OCI-LY7 (cell line): ENCODE measurements at regions not wholly inside any gene's neighbourhood (a gene's known extent, or its start where the extent isn't known, plus 50 kb on each side); places are given as distances from the start of the nearest gene placed in this dataset.

ENCODE experiments used
- BruUV-seq: library from RNA; stranded (reverse); fragments of 400-500 nt; replicated peaks from 2 replicates; lab custom pipeline; 2021; lab: Mats Ljungman, UMichigan
- CTCF ChIA-PET: fragments of 300-600 bp; sonication (Branson Sonifier 250); formaldehyde crosslinking; loops from one replicate; lab custom pipeline; 2022; ENCODE audit warnings: antibody characterized with exemption; ENCODE audit not compliant: unreplicated experiment; lab: Charles Lee
- POLR2A ChIA-PET: fragments of 300-600 bp; sonication (Branson Sonifier 250); formaldehyde crosslinking; loops from one replicate; lab custom pipeline; 2022; ENCODE audit warnings: antibody characterized with exemption; lab: Charles Lee
- DNase-seq: peaks from one replicate; pipeline ENCODE4 v3.0.0-alpha.2; 2015; ENCODE audit warnings: low spot score
- H2AFZ ChIP-seq: fragments of 200-600 bp; sonication (generic), shearing (Covaris generic); 2 replicates; pipeline ENCODE4 v1.6.1; 2014; ENCODE audit warnings: mild to moderate bottlenecking, antibody characterized with exemption, low read length, moderate library complexity
- H3K27ac ChIP-seq: fragments of 200-600 bp; sonication (generic); 2 replicates; pipeline ENCODE4 v1.5.1; 2014; ENCODE audit warnings: mixed run types, low read depth, mild to moderate bottlenecking, moderate library complexity, low read length, inconsistent platforms; ENCODE audit not compliant: poor library complexity, severe bottlenecking
- H3K36me3 ChIP-seq: fragments of 200-600 bp; sonication (generic); 2 replicates; pipeline ENCODE4 v1.6.1; 2014; ENCODE audit warnings: mild to moderate bottlenecking, antibody characterized with exemption, low read length, moderate library complexity, mixed read lengths; ENCODE audit not compliant: insufficient read depth
- H3K4me1 ChIP-seq: fragments of 200-600 bp; sonication (generic); 2 replicates; pipeline ENCODE4 v1.5.1; 2014; ENCODE audit warnings: mild to moderate bottlenecking, low read length; ENCODE audit not compliant: insufficient read depth, poor library complexity, severe bottlenecking
- H3K4me2 ChIP-seq: fragments of 200-600 bp; sonication (generic); 2 replicates; pipeline ENCODE4 v1.6.1; 2014; ENCODE audit warnings: mild to moderate bottlenecking, low read length
- H3K4me3 ChIP-seq: fragments of 200-600 bp; sonication (generic); 2 replicates; pipeline ENCODE4 v1.5.1; 2014; ENCODE audit warnings: mild to moderate bottlenecking, low read depth, low read length; ENCODE audit not compliant: poor library complexity, severe bottlenecking
- H3K79me2 ChIP-seq: fragments of 200-600 bp; sonication (generic); 2 replicates; pipeline ENCODE4 v1.6.1; 2016; ENCODE audit warnings: low read depth, mild to moderate bottlenecking, low read length, moderate library complexity, mixed read lengths; ENCODE audit not compliant: insufficient read depth
- H3K9me2 ChIP-seq: fragments of 200-600 bp; sonication (generic); 2 replicates; pipeline ENCODE4 v1.6.1; 2016; ENCODE audit warnings: mild to moderate bottlenecking, low read length, mixed read lengths; ENCODE audit not compliant: insufficient read depth
- H3K9me3 ChIP-seq: fragments of 200-600 bp; sonication (generic); 2 replicates; pipeline ENCODE4 v1.6.1; 2014; ENCODE audit warnings: mild to moderate bottlenecking, mixed run types, low read length, mixed read lengths
- H4K20me1 ChIP-seq: fragments of 200-600 bp; sonication (generic); 2 replicates; pipeline ENCODE4 v1.6.1; 2014; ENCODE audit warnings: mild to moderate bottlenecking, antibody characterized with exemption, low read length, moderate library complexity, mixed read lengths; ENCODE audit not compliant: insufficient read depth
- CTCF ChIP-seq: fragments of 200-600 bp; sonication (generic); conservative IDR thresholded peaks from 2 replicates; pipeline ENCODE4 v1.5.1; 2014; ENCODE audit warnings: mild to moderate bottlenecking, antibody characterized with exemption, low read length, moderate library complexity, mixed read lengths
- EZH2phosphoT487 ChIP-seq: fragments of 200-600 bp; sonication (generic); IDR thresholded peaks from 2 replicates; pipeline ENCODE4 v1.6.1; 2018; ENCODE audit warnings: low read depth, borderline replicate concordance, mild to moderate bottlenecking, mixed run types, antibody characterized with exemption, low read length, moderate library complexity, mixed read lengths
- intact Hi-C: fragments of 100-400 bp; cut with micrococcal nuclease; formaldehyde crosslinking; loops from one replicate; pipeline ENCODE4 v1.10.0; 2022; ENCODE audit not compliant: unreplicated experiment

DNA sequence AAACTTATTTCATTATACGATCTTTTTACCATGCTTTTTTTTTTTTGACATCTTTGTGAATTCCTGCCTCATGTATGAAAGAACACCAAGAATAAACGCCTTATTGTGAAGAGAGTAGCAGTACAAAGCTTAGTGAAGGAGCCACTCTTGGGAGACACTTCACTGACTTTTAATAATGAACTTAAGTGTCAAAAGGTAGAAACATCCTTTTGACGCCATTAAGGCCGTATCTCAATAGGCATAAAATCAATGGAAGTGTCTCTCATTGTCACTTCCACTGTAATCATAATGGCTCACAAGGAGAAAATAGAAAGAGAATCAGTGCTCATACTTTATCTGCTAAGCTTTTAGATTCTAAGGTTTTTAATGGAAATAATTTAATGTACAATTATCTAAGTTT lies 657.8 kb downstream of the DIPK2A start:
- POLR2A ChIA-PET, result interaction anchor here (0.7 to 1.8 kb wide), 3 partner anchors 8 to 36 kb away, joined by 3 to 6 read pairs (median 5); no protein-coding TSS in a partner anchor
- H2AFZ ChIP-seq, result no peak overlapping the region
- H3K27ac ChIP-seq, result no peak overlapping the region
- no peak overlapping the region for H3K4me3 ChIP-seq
- BruUV-seq, result no TSS peak
- TF ChIP-seq EZH2phosphoT487 (no peak), CTCF (no peak)
- intact Hi-C loops, result no loop called here
- no peaks in the 10 kb centered on the region for H3K4me1 ChIP-seq
- H3K36me3 ChIP-seq, result no peaks in the 10 kb centered on the region
- no peak overlapping the region for H3K4me2 ChIP-seq
- H4K20me1 ChIP-seq, result no peaks in the 10 kb centered on the region
- H3K9me3 ChIP-seq, result no peaks in the 10 kb centered on the region
- CTCF ChIA-PET, result no interaction called here
- no peaks in the 10 kb centered on the region for H3K9me2 ChIP-seq
- no peak for DNase-seq
- no peaks in the 10 kb centered on the region for H3K79me2 ChIP-seq

DNA sequence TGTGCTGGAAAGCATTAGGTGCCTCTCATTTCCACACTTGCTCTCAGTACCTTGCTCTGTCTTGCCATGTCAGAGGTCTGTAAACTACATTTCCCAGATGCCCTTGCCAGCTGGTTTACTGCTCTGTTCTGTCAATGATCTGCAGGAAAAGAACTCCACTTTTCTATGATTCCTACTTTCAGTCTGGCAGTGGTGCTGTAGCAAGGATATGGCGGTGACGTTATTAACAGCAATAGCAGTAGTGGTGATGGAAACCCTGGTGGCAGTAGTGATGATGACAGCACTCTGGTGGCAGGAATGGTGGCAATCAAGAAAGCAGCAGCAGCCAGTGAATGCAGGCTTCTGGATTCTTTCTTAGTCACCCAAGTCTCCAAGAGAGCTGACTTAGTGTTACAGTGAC lies 665.2 kb downstream of the DIPK2A start:
- H3K9me3 ChIP-seq, result no peaks in the 10 kb centered on the region
- BruUV-seq, result no TSS peak
- H4K20me1 ChIP-seq, result no peaks in the 10 kb centered on the region
- no peak overlapping the region for H3K4me2 ChIP-seq
- no peak overlapping the region for H2AFZ ChIP-seq
- no peaks in the 10 kb centered on the region for H3K79me2 ChIP-seq
- intact Hi-C loops, result no loop called here
- no peak for DNase-seq
- ChIA-PET POLR2A (no interaction called here), CTCF (no interaction called here)
- H3K4me1 ChIP-seq, result no peaks in the 10 kb centered on the region
- no peaks in the 10 kb centered on the region for H3K9me2 ChIP-seq
- no peaks in the 10 kb centered on the region for H3K36me3 ChIP-seq
- TF ChIP-seq EZH2phosphoT487 (no peak), CTCF (no peak)
- no peak overlapping the region for H3K4me3 ChIP-seq
- no peak overlapping the region for H3K27ac ChIP-seq

- H3K27ac ChIP-seq, result no peak overlapping the region
- no TSS peak for BruUV-seq
- no peak overlapping the region for H3K4me2 ChIP-seq
- no peaks in the 10 kb centered on the region for H3K4me1 ChIP-seq
- H3K36me3 ChIP-seq, result no peaks in the 10 kb centered on the region
- H3K79me2 ChIP-seq, result no peaks in the 10 kb centered on the region
- ChIA-PET CTCF (no interaction called here), POLR2A (interaction anchor here (1.2 kb wide), 1 partner anchor 9 kb away, joined by 5 read pairs; no protein-coding TSS in a partner anchor)
- DNase-seq, result no peak
- no peak overlapping the region for H3K4me3 ChIP-seq
- TF ChIP-seq CTCF (no peak), EZH2phosphoT487 (no peak)
- H3K9me2 ChIP-seq, result no peaks in the 10 kb centered on the region
- no peak overlapping the region for H2AFZ ChIP-seq
- intact Hi-C loops, result no loop called here
- no peaks in the 10 kb centered on the region for H4K20me1 ChIP-seq
- H3K9me3 ChIP-seq, result no peaks in the 10 kb centered on the region
These were observed 666.4 kb downstream of the DIPK2A start for GRCh38 chr3:144638009-144638408.
